Left hindlimb (tissue), 1 donor: ENCODE measurements at regions not wholly inside any gene's neighbourhood (a gene's known extent, or its start where the extent isn't known, plus 50 kb on each side); places are given as distances from the start of the nearest gene placed in this dataset.

Experiments used
- DNase-seq: peaks from one replicate; pipeline ENCODE4 v3.0.0-alpha.2; 2018

DNA sequence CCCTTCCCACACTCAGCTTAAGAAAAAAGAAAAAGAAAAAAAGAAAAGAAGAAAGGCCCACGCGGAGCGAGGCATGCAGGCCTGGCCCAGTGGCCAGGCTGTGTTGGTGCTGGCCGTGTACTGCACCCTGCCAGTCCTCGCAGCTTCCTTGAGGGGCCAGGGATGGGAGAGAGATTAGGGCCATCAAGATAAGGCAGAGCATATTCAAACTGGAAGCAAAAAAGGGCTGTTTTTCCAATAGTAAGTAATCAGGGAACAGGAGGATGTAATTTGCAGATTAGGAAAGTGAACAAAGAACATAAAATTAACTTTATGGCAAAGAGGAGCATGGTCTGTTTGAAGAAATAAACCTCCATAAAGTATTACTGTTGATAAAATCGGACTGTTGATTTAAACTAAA lies 319.6 kb upstream of the CLINT1 start:
- no peak for DNase-seq

- no peak for DNase-seq
Observed at GRCh38 chr5:158177146-158177545, 318.2 kb upstream of the CLINT1 start.

GRCh38 chr5:158175934-158176481 lies 317.1 kb upstream of the CLINT1 start:
- DNase-seq, result peak; percentile 66

DNA sequence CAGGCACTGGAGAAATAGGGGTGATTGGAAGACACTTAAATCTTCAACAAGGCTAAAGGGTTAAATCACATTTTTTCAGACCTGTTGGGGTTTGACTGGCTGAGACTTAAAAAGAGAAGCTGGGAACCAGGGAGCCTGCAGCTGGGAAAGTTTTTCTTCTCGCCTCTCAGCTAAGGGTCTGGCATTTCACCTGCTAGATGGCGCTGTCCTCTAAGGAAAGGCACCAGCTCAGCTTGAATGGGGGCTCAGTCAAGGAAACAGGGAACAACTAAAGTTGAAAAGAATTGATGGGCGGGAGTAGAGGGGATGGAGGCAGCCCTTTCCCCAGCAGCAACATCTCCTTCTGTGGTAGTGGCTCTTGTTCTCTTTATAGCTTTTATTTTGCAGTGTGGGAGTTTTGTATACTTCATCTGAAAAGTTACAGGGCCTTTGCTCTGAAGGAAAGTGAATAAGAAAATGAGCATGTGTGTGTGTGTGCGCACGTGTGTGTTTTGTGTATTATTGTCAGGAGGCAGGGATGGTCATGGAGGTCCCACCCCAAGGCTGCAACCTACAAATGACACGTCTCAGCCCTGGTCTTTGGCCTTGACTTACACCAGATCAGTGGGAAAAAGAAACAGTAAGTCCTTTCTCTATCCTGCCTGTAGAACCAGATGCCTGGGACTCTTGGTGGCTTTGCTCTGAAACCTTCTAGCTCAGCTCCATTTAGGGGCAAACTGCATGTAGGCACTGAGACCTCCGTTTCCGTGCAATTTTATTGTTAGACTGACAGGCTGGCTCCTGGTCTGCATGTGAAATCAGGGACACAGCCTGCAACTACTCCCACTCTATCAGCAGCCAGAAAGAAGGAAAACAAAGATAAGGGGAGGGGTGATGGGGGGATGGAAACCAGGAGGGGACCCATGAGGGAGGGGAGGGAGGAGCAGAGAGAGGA lies 316.2 kb upstream of the CLINT1 start:
- peak; percentile 89 for DNase-seq

DNA sequence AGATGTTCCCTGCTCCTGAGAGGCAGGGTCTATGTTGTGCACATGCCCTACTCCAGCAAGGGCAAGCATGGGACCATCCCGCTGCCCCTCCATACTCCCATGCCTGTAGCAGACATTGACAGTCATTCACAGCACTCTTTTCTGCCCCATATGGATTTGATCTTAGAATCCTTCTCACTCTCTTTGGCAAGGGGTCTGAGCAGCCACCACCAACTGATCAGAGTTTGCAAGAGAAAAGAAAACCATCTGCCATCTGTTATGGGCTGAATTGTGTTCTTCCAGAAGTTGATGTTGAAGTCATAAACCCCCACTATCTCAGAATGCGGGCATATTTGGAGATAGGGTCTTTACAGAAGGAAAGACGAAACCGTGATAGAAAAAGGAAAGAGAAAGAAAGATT lies 315.1 kb upstream of the CLINT1 start:
- DNase-seq, result no peak

DNA sequence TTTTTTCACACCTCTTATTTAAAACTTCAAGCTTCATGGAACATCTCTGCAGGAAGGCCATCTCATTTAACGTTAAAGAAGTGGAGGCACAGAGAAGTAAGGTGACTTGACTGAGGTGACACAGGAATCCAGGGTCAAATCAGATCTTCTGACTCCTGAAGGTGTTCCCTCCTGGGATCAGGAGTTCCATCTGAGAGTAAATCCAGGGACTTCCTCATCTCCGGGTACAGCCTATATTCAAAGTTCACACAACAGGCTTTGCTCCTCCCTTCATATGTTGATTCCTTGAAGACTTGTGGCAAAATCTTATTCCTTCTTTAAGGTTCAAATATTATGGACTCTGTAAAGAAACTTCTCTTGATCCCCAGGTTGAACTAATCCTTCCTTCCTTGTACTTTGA lies 313.1 kb upstream of the CLINT1 start:
- DNase-seq, result no peak

- no peak for DNase-seq
Observed at GRCh38 chr5:158170534-158170933, 311.6 kb upstream of the CLINT1 start.

DNA sequence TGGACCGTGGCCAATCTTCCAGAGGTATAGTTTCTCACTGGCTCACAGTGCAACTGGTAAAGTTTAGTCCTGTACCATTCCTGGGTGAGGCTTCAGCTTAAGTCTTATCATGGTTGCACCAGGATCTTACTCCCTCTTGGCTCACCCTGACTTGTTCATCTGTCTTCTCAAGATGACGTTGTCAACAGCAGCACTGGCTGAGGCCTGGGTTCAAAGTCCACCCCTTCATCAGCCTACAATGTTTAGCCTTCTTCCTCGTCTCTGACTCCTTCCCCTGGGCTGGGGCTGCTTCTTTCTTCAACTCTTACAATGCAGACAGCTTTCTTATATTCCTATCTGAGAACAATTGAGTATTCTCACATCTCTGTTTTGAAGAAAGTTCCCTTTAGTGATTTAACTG lies 311.1 kb upstream of the CLINT1 start:
- no peak for DNase-seq

GRCh38 chr5:158166424-158166823 lies 307.5 kb upstream of the CLINT1 start:
- DNase-seq, result no peak

DNA sequence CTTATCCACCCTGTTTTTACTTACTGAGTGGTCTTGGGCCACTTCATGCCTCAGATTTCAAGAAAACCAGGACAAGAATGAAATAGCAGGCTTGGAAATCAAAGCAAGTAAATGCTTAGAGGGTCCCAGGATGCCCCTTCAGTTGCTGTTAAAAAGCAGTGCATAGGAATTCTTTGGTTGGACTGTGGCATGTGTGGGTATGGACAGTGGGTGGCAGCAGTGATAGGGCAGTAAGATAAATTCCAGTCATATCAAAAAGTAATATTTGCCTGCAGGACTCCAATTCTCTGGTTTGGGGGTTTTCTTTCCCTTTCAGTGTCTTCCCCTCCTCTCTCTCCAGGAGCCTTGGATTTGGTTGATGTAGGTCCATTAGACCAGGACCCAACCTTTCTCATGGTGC lies 306.7 kb upstream of the CLINT1 start:
- DNase-seq, result no peak

- DNase-seq, result no peak
Observed at GRCh38 chr5:158164296-158165047, 305.5 kb upstream of the CLINT1 start.

DNA sequence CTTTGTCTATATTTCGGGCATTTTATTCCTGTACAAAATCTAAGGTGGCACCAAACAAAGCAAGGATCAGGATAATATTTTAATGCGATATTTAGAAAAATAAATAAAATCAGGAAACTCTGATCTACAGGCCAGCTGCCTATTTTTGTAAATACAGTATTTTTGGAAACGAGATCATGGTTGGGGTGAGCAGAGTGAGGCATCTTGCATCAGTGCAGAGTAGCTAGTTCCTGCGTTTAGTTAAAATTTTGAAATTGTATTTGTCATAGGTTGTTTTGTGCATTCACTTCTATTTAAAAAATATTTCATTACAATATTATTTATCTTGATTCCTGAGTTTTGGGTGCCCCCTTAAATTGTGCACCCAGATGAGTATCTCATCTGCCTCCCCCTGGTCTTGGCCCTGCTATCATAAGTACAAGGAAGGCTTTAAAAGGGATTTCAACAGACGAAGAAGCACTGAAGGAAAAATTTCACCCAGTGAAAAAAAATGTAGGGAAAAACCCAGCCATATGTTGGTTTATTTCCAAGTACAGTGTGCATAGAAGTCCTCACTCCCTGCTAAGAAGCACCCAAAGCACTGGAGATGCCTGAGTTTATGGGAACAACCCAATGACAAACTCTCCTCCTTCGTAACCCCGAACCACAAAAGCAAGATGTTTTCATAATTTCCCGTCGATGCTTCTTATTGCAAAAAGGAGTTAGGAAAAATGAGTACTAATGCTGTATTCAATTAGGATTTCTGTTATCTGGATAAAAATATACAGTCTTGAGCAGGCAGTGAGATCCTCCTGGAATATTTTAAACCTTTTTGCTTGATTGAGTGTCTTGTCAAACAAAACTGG lies 304.7 kb upstream of the CLINT1 start:
- DNase-seq, result no peak

- no peak for DNase-seq
Observed at GRCh38 chr5:158162479-158163034, 303.6 kb upstream of the CLINT1 start.

DNA sequence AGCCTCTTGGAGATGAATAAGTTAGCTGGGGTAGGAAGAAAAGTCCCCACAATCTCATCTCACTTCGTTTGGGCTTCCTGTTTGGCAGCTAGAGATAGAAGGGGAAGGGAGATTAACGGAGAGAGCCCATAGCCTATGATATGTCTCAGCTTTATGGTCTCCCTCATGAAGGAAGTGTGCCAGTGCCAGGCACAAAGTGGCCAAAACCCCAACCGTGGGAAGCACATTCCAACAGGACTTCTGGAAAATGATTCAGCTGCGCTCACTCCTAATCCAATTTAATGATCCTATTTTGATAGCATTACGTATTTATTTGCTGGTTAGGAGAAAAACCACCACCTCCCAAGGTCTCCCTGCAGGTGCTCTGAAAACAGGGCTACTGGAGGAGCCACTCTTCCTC lies 303.1 kb upstream of the CLINT1 start:
- no peak for DNase-seq

DNA sequence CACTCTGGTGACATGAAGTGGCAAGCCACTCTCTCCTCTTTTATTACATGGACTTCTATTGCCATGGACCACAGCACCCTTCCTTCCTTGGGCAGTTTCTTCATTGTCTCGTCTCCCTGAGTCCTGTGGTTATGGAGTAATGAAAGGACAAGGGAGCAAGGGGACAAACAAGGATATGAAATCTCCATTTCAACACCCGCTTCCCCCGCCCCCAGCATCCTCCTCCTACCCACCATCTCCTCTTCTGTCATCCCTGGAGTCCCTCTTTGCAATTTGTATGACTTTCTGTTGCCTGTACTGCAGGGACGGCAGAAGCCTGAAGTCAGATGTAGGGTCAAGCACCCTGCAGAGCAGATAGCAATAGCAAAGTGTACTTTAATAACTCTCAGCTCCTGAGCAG lies 300.7 kb upstream of the CLINT1 start:
- no peak for DNase-seq

- no peak for DNase-seq
Observed at GRCh38 chr5:158155811-158156505, 297.0 kb upstream of the CLINT1 start.

DNA sequence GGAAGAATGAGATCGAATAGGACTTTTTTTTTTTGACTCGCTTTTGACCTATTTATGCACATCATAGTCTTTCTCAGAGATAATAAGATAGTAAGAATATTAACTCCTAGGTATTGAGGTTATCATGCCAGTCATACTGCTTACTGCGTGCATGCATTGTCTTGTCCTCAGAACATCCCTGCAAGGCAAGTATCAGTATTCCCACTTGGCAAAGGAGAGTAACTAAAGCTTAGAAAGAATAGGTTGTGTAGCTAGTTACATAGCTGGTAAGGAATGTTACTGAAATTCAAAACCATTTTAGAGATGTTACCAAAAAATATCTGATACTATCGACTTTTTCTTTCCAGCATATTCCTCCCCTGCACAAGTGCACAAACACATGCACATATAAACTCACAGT lies 296.1 kb upstream of the CLINT1 start:
- no peak for DNase-seq

DNA sequence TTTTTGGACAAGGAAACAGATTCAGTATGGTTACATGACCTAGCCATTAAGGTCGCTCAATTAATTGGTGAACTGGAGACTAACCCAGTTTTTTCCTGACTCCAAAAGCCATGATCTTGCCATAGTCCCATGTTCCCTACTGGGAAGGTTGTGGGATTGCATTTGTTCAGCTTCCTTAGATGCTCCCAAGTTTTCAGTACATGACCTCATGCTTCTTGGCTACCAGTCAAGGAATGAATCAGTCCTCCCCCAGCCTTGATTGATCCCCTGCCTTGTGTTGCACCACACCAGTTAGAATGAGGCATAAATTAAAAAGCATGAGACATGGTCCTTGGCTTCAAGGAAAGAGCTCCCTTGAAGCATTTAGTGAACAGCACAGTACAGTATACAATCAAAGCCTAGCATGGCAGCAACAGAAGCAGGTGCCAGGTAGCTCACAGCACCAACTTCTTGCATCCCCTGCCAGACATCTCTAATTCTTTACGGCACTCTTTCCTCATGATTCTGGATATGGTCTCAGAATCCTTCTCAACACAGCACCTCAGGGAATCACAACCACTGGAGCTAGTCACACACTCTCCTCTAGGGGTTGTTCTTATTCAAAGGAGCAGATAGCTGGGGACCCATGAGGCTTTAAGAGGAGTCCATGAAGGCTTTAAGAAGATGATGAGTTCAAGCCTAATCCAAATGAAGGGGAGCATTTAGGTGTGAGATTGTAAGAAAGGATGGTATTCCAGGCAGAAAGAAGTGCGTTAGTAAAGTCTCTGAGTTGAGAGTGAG lies 295.5 kb upstream of the CLINT1 start:
- DNase-seq, result peak; percentile 53

GRCh38 chr5:158153508-158153907 lies 294.6 kb upstream of the CLINT1 start:
- peak; percentile 41 for DNase-seq

GRCh38 chr5:158152136-158152535 lies 293.2 kb upstream of the CLINT1 start:
- no peak for DNase-seq

- DNase-seq, result no peak
Observed at GRCh38 chr5:158147227-158147626, 288.3 kb upstream of the CLINT1 start.
